Uterus (tissue), 2 donors: ENCODE measurements at regions not wholly inside any gene's neighbourhood (a gene's known extent, or its start where the extent isn't known, plus 50 kb on each side); places are given as distances from the start of the nearest gene placed in this dataset.

Experiments
- CTCF ChIP-seq, 4 experiments: fragments of 200-600 bp in 2 of 4; fragments of 450-650 bp in 2 of 4; sonication (generic) in 2 of 4; IDR thresholded peaks; one replicate each; pipeline ENCODE4 v1.5.1; 2016 to 2019; ENCODE audit warnings: antibody characterized with exemption in 4 of 4, mild to moderate bottlenecking in 2 of 4, moderate library complexity in 1 of 4
- POLR2A ChIP-seq, 2 donors: fragments of 450-650 bp; IDR thresholded peaks; one replicate each; pipeline ENCODE4 v1.6.1; 2016; ENCODE audit warnings: antibody characterized with exemption in 2 of 2, mild to moderate bottlenecking in 1 of 2, moderate library complexity in 1 of 2

GRCh38 chr15:62983956-62984355 lies 58.6 kb upstream of the TPM1 start:
- TF ChIP-seq CTCF (IDR thresholded peaks at IDR 0.05), result no peak
- TF ChIP-seq POLR2A (IDR thresholded peaks at IDR 0.05), result no peak
